ENCODE measurements at regions not wholly inside any gene's neighbourhood (a gene's known extent, or its start where the extent isn't known, plus 50 kb on each side); places are given as distances from the start of the nearest gene placed in this dataset.

DNA sequence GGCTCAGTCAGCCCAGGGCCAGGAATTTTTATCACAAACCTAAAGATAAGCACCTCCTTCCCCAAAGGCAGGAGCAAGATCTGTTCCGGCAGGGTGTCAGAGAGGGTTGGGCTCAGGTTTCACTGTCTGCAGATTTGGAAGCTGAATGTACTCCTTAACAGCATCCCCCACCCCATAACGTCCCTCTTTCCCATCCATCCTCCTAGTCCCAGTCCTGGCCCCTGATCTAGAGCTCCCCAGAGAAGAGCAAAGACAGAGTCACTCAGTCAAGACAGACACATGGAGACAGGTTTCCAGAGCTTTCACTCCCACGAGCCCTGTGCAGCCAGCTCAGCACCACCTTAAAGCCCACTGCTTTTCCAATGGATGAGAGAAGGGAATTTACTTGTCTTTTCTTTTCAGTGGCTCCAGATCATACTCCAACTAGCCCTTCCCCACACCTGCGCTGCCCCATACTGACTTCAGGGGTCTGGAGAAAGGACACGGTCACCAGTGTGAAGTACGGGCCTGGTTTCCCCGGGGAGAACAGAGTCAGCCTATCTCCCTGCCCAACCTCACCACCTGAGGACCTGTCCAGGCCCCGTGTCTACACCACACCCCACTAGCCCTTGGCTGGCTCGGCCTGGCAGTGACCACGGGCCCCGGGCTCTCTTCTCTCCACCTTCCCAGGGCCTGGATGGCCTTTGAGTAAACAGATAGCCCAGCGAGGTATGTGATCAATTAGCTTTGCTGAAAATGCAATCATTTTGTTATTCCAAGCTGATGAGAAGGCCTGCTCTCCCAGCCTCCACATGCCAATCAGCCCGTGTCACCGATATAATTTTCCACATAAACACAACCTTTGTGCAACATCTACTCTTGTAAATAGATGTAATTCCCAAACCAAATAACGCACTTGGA lies 249.1 kb downstream of the FOXD2 start:
- no peaks in the 10 kb centered on the region for H3K9me3 ChIP-seq (ENCODE audit: control insufficient read depth, low read length)
- H3K27me3 ChIP-seq (ENCODE audit: control insufficient read depth, insufficient read depth, low read length): no peaks in the 10 kb centered on the region
- H3K4me3 ChIP-seq (ENCODE audit: low read depth, low read length): no peak overlapping the region
- TF ChIP-seq, protein P1, sequence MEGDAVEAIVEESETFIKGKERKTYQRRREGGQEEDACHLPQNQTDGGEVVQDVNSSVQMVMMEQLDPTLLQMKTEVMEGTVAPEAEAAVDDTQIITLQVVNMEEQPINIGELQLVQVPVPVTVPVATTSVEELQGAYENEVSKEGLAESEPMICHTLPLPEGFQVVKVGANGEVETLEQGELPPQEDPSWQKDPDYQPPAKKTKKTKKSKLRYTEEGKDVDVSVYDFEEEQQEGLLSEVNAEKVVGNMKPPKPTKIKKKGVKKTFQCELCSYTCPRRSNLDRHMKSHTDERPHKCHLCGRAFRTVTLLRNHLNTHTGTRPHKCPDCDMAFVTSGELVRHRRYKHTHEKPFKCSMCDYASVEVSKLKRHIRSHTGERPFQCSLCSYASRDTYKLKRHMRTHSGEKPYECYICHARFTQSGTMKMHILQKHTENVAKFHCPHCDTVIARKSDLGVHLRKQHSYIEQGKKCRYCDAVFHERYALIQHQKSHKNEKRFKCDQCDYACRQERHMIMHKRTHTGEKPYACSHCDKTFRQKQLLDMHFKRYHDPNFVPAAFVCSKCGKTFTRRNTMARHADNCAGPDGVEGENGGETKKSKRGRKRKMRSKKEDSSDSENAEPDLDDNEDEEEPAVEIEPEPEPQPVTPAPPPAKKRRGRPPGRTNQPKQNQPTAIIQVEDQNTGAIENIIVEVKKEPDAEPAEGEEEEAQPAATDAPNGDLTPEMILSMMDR (IDR thresholded peaks at IDR 0.05): no peak
- no peak overlapping the region for H2AFZ ChIP-seq
- H3K4me2 ChIP-seq (ENCODE audit: low read length): no peak overlapping the region
- H3K4me1 ChIP-seq: no peaks in the 10 kb centered on the region
- H3K79me2 ChIP-seq: no peaks in the 10 kb centered on the region
- H3K9ac ChIP-seq: no peak overlapping the region
- no peaks in the 10 kb centered on the region for H3K36me3 ChIP-seq (ENCODE audit: control insufficient read depth, insufficient read depth, low read length)
- no peak overlapping the region for H3K27ac ChIP-seq

DNA sequence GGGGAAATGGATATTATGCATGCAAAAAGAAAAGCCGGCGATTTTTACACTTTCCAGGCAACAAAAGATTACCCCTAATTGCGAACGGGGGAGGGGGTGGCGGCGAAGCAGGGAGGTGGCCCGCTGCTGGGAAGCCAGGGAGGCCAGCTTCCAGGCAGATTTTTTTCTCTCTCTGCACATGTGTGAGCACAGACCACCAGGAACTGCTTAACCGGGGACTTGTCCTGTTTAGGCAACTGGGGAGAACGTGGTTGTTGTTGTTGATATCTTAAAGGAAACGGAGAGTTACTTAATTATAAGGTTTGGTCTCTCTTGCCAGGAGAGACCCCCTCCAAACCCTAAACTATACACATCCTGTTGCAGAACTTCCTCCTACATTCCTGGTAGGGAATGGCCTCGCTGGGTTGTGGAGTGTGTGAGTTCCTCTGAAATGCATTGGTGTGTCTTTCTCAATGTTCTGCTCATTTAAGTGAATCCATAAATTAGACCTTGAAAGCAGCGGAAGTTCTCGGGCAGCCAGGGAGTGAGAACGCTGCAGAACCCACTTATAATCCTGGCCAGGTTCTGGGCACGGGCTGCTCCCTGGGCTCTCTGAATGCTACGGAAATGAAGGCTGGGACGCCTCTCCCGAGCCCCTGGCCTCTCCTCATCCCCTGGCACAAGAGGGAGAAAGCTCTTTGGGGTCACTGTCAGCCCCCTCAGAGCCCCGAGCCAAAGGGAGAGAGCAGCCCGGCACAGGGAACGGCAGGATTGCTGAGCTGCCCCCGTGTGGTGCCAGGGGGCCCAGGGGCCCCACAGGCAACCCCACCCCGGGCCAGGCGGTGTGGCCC lies 250.0 kb downstream of the FOXD2 start:
- H3K9me3 ChIP-seq (ENCODE audit: control insufficient read depth, low read length): no peaks in the 10 kb centered on the region
- H3K27me3 ChIP-seq (ENCODE audit: control insufficient read depth, insufficient read depth, low read length): no peaks in the 10 kb centered on the region
- no peaks in the 10 kb centered on the region for H3K36me3 ChIP-seq (ENCODE audit: control insufficient read depth, insufficient read depth, low read length)
- no peak overlapping the region for H3K27ac ChIP-seq
- H2AFZ ChIP-seq: no peak overlapping the region
- no peak overlapping the region for H3K4me3 ChIP-seq (ENCODE audit: low read depth, low read length)
- no peak overlapping the region for H3K4me2 ChIP-seq (ENCODE audit: low read length)
- H3K9ac ChIP-seq: no peak overlapping the region
- TF ChIP-seq, protein P1 (IDR thresholded peaks at IDR 0.05): no peak
- no peaks in the 10 kb centered on the region for H3K79me2 ChIP-seq
- no peaks in the 10 kb centered on the region for H3K4me1 ChIP-seq

- no peak overlapping the region for H2AFZ ChIP-seq
- H3K36me3 ChIP-seq (ENCODE audit: control insufficient read depth, insufficient read depth, low read length): no peaks in the 10 kb centered on the region
- no peak overlapping the region for H3K27ac ChIP-seq
- H3K79me2 ChIP-seq: no peaks in the 10 kb centered on the region
- no peak overlapping the region for H3K9ac ChIP-seq
- TF ChIP-seq, protein P1 (IDR thresholded peaks at IDR 0.05): no peak
- no peaks in the 10 kb centered on the region for H3K4me1 ChIP-seq
- no peak overlapping the region for H3K4me3 ChIP-seq (ENCODE audit: low read depth, low read length)
- no peaks in the 10 kb centered on the region for H3K27me3 ChIP-seq (ENCODE audit: control insufficient read depth, insufficient read depth, low read length)
- H3K4me2 ChIP-seq (ENCODE audit: low read length): no peak overlapping the region
- H3K9me3 ChIP-seq (ENCODE audit: control insufficient read depth, low read length): no peaks in the 10 kb centered on the region
Measured at GRCh38 chr1:47688461-47689296, 250.8 kb downstream of the FOXD2 start.

- Histone ChIP-seq H3K9ac (no peak overlapping the region), H2AFZ (no peak overlapping the region), H3K4me2 (ENCODE audit: low read length) (no peak overlapping the region), H3K27me3 (ENCODE audit: control insufficient read depth, insufficient read depth, low read length) (no peaks in the 10 kb centered on the region), H3K79me2 (no peaks in the 10 kb centered on the region), H3K27ac (no peak overlapping the region), H3K4me3 (ENCODE audit: low read depth, low read length) (no peak overlapping the region), H3K9me3 (ENCODE audit: control insufficient read depth, low read length) (no peaks in the 10 kb centered on the region), H3K36me3 (ENCODE audit: control insufficient read depth, insufficient read depth, low read length) (no peaks in the 10 kb centered on the region), H3K4me1 (no peaks in the 10 kb centered on the region)
- TF ChIP-seq, protein P1 (IDR thresholded peaks at IDR 0.05): no peak
Measured at GRCh38 chr1:47689894-47690293, 252.1 kb downstream of the FOXD2 start.
